BLaER1 treated with 17β-estradiol and CSF1 and Interleukin-3, amounts not matched to agents 10 nM and 100 nM (cell line): ENCODE measurements at regions not wholly inside any gene's neighbourhood (a gene's known extent, or its start where the extent isn't known, plus 50 kb on each side); places are given as distances from the start of the nearest gene placed in this dataset.

Experiments used
- H3K27ac ChIP-seq, 11 experiments: shearing (Covaris generic); formaldehyde crosslinking; 2 replicates each; pipeline ENCODE4 v1.8.1; 2022
- H3K27me3 ChIP-seq, 11 experiments: shearing (Covaris generic); formaldehyde crosslinking; 2 replicates each; pipeline ENCODE4 v1.8.1; 2022
- H3K36me3 ChIP-seq, 11 experiments: shearing (Covaris generic); formaldehyde crosslinking; 2 replicates each; pipeline ENCODE4 v1.8.1; 2022
- H3K4me1 ChIP-seq, 10 experiments: shearing (Covaris generic); formaldehyde crosslinking; 2 replicates each; pipeline ENCODE4 v1.8.1; 2022
- H3K4me2 ChIP-seq, 11 experiments: shearing (Covaris generic); formaldehyde crosslinking; 2 replicates each; pipeline ENCODE4 v1.8.1; 2022
- H3K4me3 ChIP-seq, 10 experiments: shearing (Covaris generic); formaldehyde crosslinking; 2 replicates each; pipeline ENCODE4 v1.8.1; 2022
- H3K9ac ChIP-seq, 11 experiments: shearing (Covaris generic); formaldehyde crosslinking; 2 replicates each; pipeline ENCODE4 v1.8.1; 2022
- H3K9me3 ChIP-seq, 11 experiments: shearing (Covaris generic); formaldehyde crosslinking; replicated peaks in 1 of 11; 2 replicates each; pipeline ENCODE4 v1.8.1; 2022
- H4K20me1 ChIP-seq, 11 experiments: shearing (Covaris generic); formaldehyde crosslinking; 2 replicates each; pipeline ENCODE4 v1.8.1; 2022
- Cebpa-rat ChIP-seq, 11 experiments: shearing (Covaris generic); IDR thresholded peaks; 2 replicates each; pipeline ENCODE4 v1.8.1; 2022

DNA sequence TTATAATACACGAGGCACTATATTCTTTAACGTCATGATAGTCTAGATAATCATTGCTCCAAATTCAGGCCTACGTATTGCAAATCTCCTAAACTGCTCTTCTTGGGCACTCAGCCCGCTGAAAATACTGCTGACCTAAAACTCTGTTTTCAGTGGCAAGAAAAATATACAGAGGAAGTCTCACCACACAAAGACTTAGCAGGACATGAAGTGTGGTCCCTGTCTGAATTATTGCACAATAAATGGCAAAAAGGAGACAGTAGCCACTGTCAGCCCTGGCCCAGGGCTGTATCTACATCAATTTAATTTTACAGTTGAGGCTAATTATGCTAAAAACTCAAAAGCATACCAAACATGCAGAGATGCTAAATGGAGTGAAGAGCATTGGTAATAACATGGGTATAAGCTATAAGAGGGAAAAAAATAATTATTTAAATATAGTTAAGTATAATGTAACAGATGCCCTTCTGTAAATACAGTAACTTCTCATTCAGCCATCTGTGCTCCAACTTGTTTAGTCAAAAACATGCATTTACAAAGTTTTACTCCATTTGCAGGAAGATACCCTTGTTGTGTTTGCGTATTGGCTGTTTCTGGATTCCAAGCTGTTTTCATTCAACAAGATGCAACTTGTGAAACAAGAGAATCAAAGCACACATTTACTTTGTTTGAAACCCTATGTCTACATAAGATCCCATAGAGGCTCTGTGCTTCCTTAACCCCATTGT, 800.0 kb upstream of the LUZP2 start:
- peaks cover 0 to 9% (median 0%) of the 10 kb centered on the region in 10 experiments; a peak in 1 of 20 replicates for H3K4me1 ChIP-seq
- H4K20me1 ChIP-seq: no peaks in the 10 kb centered on the region
- H3K27me3 ChIP-seq: no peaks in the 10 kb centered on the region
- no peaks in the 10 kb centered on the region for H3K9me3 ChIP-seq
- H3K36me3 ChIP-seq: no peaks in the 10 kb centered on the region
- no peak overlapping the region for H3K4me2 ChIP-seq
- peak in 4 of 11 experiments; percentile 19 to 64 (median 28); a peak in 4 of 22 replicates for TF ChIP-seq Cebpa-rat (IDR thresholded peaks at IDR 0.05)
- H3K27ac ChIP-seq: no peak overlapping the region
- no peak overlapping the region for H3K4me3 ChIP-seq
- H3K9ac ChIP-seq: no peak overlapping the region

DNA sequence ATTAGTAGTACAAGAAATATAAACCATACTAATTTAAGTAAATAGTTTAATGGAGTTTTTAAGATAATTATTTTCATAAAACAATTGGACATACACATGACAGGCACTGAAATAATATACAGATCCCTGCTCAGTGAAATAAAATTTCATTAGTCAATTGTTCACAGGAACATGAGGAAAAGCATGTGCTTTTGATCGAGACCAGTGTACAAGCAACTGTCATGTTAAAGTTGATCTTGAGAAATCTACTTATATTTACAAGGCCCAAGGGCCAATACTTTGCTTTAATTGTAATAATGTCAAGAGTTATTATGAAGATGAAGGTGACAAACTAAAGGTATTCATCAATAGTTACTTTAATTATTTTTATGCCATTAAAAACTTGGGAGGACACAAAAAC, 792.7 kb upstream of the LUZP2 start:
- 0 out of 20 replicates have a peak, but pooled peaks cover 0 to 5% (median 0%) of the 10 kb centered on the region in 10 experiments for H3K4me1 ChIP-seq
- H3K27ac ChIP-seq: no peak overlapping the region
- no peak overlapping the region for H3K9ac ChIP-seq
- H4K20me1 ChIP-seq: no peaks in the 10 kb centered on the region
- TF ChIP-seq Cebpa-rat (IDR thresholded peaks at IDR 0.05): no peak
- no peak overlapping the region for H3K4me2 ChIP-seq
- no peak overlapping the region for H3K4me3 ChIP-seq
- H3K36me3 ChIP-seq: no peaks in the 10 kb centered on the region
- no peaks in the 10 kb centered on the region for H3K27me3 ChIP-seq
- no peaks in the 10 kb centered on the region for H3K9me3 ChIP-seq

- Histone ChIP-seq H3K4me3 (no peak overlapping the region), H3K9ac (no peak overlapping the region), H3K9me3 (peaks cover 0 to 11% (median 2%) of the 10 kb centered on the region in 11 experiments; a peak in 7 of 22 replicates), H3K4me2 (no peak overlapping the region), H3K36me3 (no peaks in the 10 kb centered on the region), H3K27me3 (no peaks in the 10 kb centered on the region), H4K20me1 (no peaks in the 10 kb centered on the region), H3K4me1 (no peaks in the 10 kb centered on the region), H3K27ac (no peak overlapping the region)
- no peak for TF ChIP-seq Cebpa-rat (IDR thresholded peaks at IDR 0.05)
Observed at GRCh38 chr11:23711981-23712380, 784.9 kb upstream of the LUZP2 start.

DNA sequence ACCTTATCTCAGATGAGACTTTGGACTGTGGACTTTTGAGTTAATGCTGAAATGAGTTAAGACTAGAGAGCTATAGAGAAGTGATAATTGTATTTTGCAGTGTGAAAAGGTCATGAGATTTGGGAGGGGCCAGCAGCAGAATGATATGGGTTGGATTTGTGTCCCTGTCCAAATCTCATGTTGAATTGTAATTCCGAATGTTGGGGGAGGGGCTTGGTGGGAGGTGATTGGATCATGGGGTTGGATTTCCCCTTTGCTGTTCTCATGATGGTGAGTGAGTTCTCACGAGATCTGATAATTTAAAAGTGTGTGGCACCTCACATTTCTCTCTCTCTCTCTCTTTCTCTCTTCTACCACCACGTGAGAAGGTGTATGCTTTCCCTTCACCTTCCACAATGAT, 777.8 kb upstream of the LUZP2 start:
- Histone ChIP-seq H3K9ac (no peak overlapping the region), H3K9me3 (peaks cover 6 to 24% (median 14%) of the 10 kb centered on the region in 11 experiments; a peak in 21 of 22 replicates), H3K27ac (no peak overlapping the region), H3K4me3 (no peak overlapping the region), H3K36me3 (no peaks in the 10 kb centered on the region), H3K27me3 (no peaks in the 10 kb centered on the region), H3K4me2 (no peak overlapping the region), H4K20me1 (no peaks in the 10 kb centered on the region; a peak in 1 of 22 replicates), H3K4me1 (no peaks in the 10 kb centered on the region; a peak in 1 of 20 replicates)
- TF ChIP-seq Cebpa-rat (IDR thresholded peaks at IDR 0.05): no peak

DNA sequence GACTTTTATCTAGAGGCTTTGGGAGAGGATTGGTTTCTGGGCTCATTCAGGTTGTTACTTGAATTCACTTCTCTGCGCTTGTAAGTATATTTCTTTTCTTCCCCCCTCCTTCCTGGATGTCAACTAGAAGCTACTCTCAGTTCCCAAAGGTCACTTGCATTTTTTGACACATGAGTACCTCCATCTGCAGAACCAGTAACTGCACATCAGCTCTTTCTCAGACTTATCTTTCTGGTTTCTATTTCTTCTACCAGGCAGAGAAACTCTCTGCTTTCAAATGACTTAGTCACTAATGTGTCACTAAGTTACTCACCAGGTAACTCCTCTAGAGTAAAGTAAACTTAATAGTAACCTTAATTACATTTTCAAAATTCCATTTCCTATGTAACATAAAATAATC, 773.0 kb upstream of the LUZP2 start:
- Histone ChIP-seq H3K36me3 (no peaks in the 10 kb centered on the region), H4K20me1 (no peaks in the 10 kb centered on the region), H3K4me3 (no peak overlapping the region), H3K4me2 (no peak overlapping the region), H3K9ac (no peak overlapping the region), H3K9me3 (no peaks in the 10 kb centered on the region), H3K27me3 (no peaks in the 10 kb centered on the region), H3K27ac (no peak overlapping the region), H3K4me1 (no peaks in the 10 kb centered on the region; a peak in 1 of 20 replicates)
- no peak for TF ChIP-seq Cebpa-rat (IDR thresholded peaks at IDR 0.05)

GRCh38 chr11:23725752-23726151, 771.1 kb upstream of the LUZP2 start:
- Histone ChIP-seq H4K20me1 (no peaks in the 10 kb centered on the region; a peak in 1 of 22 replicates), H3K4me3 (no peak overlapping the region), H3K4me1 (no peaks in the 10 kb centered on the region; a peak in 1 of 20 replicates), H3K9me3 (peaks cover 5 to 9% (median 7%) of the 10 kb centered on the region in 11 experiments; a peak in 14 of 22 replicates), H3K36me3 (no peaks in the 10 kb centered on the region), H3K4me2 (no peak overlapping the region), H3K27ac (no peak overlapping the region), H3K27me3 (no peaks in the 10 kb centered on the region), H3K9ac (no peak overlapping the region)
- TF ChIP-seq Cebpa-rat (IDR thresholded peaks at IDR 0.05): no peak

DNA sequence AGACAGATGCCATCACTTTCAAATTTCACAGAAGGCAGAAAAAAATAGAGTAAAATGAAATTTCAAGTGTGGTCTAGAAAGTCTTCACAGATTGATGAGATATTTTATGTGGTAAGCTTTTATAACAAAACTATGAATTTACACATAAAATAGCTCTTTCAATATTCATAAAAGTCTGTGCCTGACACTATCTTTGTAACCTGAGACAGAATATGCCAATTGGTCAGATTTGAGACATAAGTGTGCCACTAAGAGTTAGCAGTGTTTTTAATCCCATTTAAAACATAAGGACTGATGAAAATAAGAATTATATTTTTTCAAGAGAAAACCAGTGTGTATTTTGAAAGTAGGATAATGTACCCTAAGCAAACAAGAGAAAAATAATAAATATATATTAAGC, 769.5 kb upstream of the LUZP2 start:
- peaks cover 5 to 11% (median 8%) of the 10 kb centered on the region in 11 experiments; a peak in 14 of 22 replicates for H3K9me3 ChIP-seq
- no peak overlapping the region for H3K9ac ChIP-seq
- H3K4me2 ChIP-seq: no peak overlapping the region
- no peaks in the 10 kb centered on the region for H3K36me3 ChIP-seq
- H3K27me3 ChIP-seq: no peaks in the 10 kb centered on the region
- H3K4me3 ChIP-seq: no peak overlapping the region
- no peak for TF ChIP-seq Cebpa-rat (IDR thresholded peaks at IDR 0.05)
- no peaks in the 10 kb centered on the region; a peak in 1 of 22 replicates for H4K20me1 ChIP-seq
- H3K27ac ChIP-seq: no peak overlapping the region
- no peaks in the 10 kb centered on the region; a peak in 1 of 20 replicates for H3K4me1 ChIP-seq

DNA sequence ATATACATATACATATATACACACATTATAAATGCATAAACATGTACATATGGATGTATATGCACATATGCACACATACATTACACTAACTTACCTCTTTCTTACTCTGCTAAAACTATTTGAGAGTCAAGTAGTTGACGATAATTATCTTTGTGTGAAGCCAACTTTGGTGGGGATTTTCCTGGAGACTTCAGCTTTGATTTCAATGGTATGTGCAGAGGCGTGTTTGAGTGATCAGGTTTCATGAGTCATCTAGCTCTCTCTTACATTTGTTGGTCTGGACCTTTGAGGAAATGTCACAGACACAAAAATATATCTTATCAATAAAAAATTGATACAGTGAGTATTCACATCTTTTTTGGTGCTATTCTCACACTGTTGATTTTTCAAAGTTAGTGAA, 769.1 kb upstream of the LUZP2 start:
- Histone ChIP-seq H3K27me3 (no peaks in the 10 kb centered on the region), H3K4me2 (no peak overlapping the region)

DNA sequence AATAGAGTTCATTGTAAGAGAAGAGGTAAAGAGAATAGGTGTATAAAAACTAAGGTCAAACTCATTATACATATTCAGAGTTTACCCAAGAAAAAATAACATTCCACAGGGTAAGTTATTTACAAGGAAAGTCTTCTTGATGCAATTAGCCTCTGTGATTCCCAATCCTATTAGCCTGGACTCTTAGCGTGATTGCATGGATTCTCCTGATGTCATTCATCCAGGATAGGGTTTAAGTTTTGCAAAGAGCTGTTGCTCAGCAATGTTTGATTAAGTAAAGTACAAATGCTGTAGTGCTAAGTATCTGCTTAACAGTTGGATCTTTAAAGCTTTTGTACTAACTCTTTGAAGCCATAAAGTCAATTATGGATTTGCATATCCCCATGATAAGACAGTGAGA, 767.8 kb upstream of the LUZP2 start:
- H3K4me2 ChIP-seq: no peak overlapping the region
- H3K9ac ChIP-seq: no peak overlapping the region
- no peak for TF ChIP-seq Cebpa-rat (IDR thresholded peaks at IDR 0.05)
- H3K36me3 ChIP-seq: no peaks in the 10 kb centered on the region
- no peaks in the 10 kb centered on the region; a peak in 1 of 22 replicates for H4K20me1 ChIP-seq
- no peak overlapping the region for H3K4me3 ChIP-seq
- H3K27me3 ChIP-seq: no peaks in the 10 kb centered on the region
- H3K4me1 ChIP-seq: no peaks in the 10 kb centered on the region
- H3K27ac ChIP-seq: no peak overlapping the region
- H3K9me3 ChIP-seq: peaks cover 5 to 11% (median 8%) of the 10 kb centered on the region in 11 experiments; a peak in 14 of 22 replicates

More for the DNA sequence above, 769.1 kb upstream of the LUZP2 start:
- no peaks in the 10 kb centered on the region; a peak in 1 of 22 replicates for H4K20me1 ChIP-seq
- no peaks in the 10 kb centered on the region for H3K36me3 ChIP-seq
- no peak for TF ChIP-seq Cebpa-rat (IDR thresholded peaks at IDR 0.05)
- no peaks in the 10 kb centered on the region; a peak in 1 of 20 replicates for H3K4me1 ChIP-seq
- no peak overlapping the region for H3K4me3 ChIP-seq
- no peak overlapping the region for H3K9ac ChIP-seq
- H3K27ac ChIP-seq: no peak overlapping the region
- peaks cover 5 to 11% (median 8%) of the 10 kb centered on the region in 11 experiments; a peak in 14 of 22 replicates for H3K9me3 ChIP-seq
